Naive thymus-derived CD4-positive, alpha-beta T cell (primary cell): ENCODE measurements at regions not wholly inside any gene's neighbourhood (a gene's known extent, or its start where the extent isn't known, plus 50 kb on each side); places are given as distances from the start of the nearest gene placed in this dataset.
"Not testable (repeated sequence)": the region's sequence is repeated elsewhere in the genome, so short reads cannot be mapped to it uniquely, and the experiment has no call there.

Source experiments
- ATAC-seq: fragments of 150-1000 bp; cut with Tn5 transposase; 2 replicates; pipeline ENCODE4 v1.10.0; 2021; ENCODE audit warnings: mild to moderate bottlenecking, moderate library complexity
- CTCF ChIA-PET: fragments of 350-600 bp; sonication (Branson Sonifier 250); formaldehyde crosslinking; loops from one replicate; lab custom pipeline; 2021; ENCODE audit warnings: antibody characterized with exemption; lab: Charles Lee
- POLR2A ChIA-PET: fragments of 350-600 bp; sonication (Branson Sonifier 250); formaldehyde crosslinking; loops from one replicate; lab custom pipeline; 2021; ENCODE audit warnings: antibody characterized with exemption, inconsistent platforms; lab: Charles Lee
- DNase-seq, 9 donors: peaks; one replicate each; pipeline versions ENCODE4 v3.0.0 to v3.0.0-alpha.2; 2020 to 2022; ENCODE audit warnings: mixed read lengths in 1 of 9
- H3K27ac ChIP-seq: one replicate; pipeline ENCODE4 v1.7.0; 2013; ENCODE audit warnings: mild to moderate bottlenecking, low read depth, low read length, moderate library complexity
- H3K27me3 ChIP-seq, 2 donors: one replicate each; pipeline ENCODE4 v1.7.0; 2013; ENCODE audit warnings: low read length in 2 of 2, mild to moderate bottlenecking in 2 of 2, moderate library complexity in 2 of 2; ENCODE audit not compliant: control insufficient read depth in 2 of 2, insufficient read depth in 2 of 2
- H3K36me3 ChIP-seq, 3 experiments: 1 replicate in 2 of 3; 2 replicates in 1 of 3; pipeline ENCODE4 v1.7.0; 2013; ENCODE audit warnings: low read length in 3 of 3, mild to moderate bottlenecking in 3 of 3, moderate library complexity in 1 of 3; ENCODE audit not compliant: insufficient read depth in 3 of 3, control insufficient read depth in 2 of 3
- H3K4me1 ChIP-seq, 2 donors: one replicate each; pipeline ENCODE4 v1.7.0; 2013; ENCODE audit warnings: low read length in 2 of 2, mild to moderate bottlenecking in 2 of 2, moderate library complexity in 1 of 2; ENCODE audit not compliant: control insufficient read depth in 2 of 2, insufficient read depth in 2 of 2
- H3K4me3 ChIP-seq: 2 replicates; pipeline ENCODE4 v1.7.0; 2013; ENCODE audit warnings: mild to moderate bottlenecking, low read length
- H3K9me3 ChIP-seq, 3 experiments: 1 replicate in 2 of 3; 2 replicates in 1 of 3; pipeline ENCODE4 v1.7.0; 2013; ENCODE audit warnings: low read length in 3 of 3; ENCODE audit not compliant: control insufficient read depth in 2 of 3
- H3K27ac Mint-ChIP-seq, 9 donors: one replicate each; pipeline ENCODE4 v1.8.0; 2020 to 2022; ENCODE audit warnings: mixed read lengths in 9 of 9, mild to moderate bottlenecking in 8 of 9, moderate library complexity in 5 of 9, inconsistent platforms in 2 of 9
- H3K27me3 Mint-ChIP-seq, 5 donors: one replicate each; pipeline ENCODE4 v1.8.0; 2021 to 2022; ENCODE audit warnings: mixed read lengths in 5 of 5, mild to moderate bottlenecking in 1 of 5
- H3K36me3 Mint-ChIP-seq, 5 donors: one replicate each; pipeline ENCODE4 v1.8.0; 2020 to 2022; ENCODE audit warnings: mixed read lengths in 5 of 5, mild to moderate bottlenecking in 3 of 5, inconsistent platforms in 1 of 5
- H3K4me1 Mint-ChIP-seq, 7 donors: one replicate each; pipeline ENCODE4 v1.8.0; 2020 to 2022; ENCODE audit warnings: mixed read lengths in 7 of 7, mild to moderate bottlenecking in 3 of 7, inconsistent platforms in 1 of 7
- H3K4me3 Mint-ChIP-seq, 10 donors: one replicate each; pipeline ENCODE4 v1.8.0; 2020 to 2022; ENCODE audit warnings: mild to moderate bottlenecking in 10 of 10, mixed read lengths in 10 of 10, moderate library complexity in 6 of 10, inconsistent platforms in 2 of 10
- H3K9me3 Mint-ChIP-seq, 11 donors: one replicate each; pipeline ENCODE4 v1.8.0; 2020 to 2022; ENCODE audit warnings: mixed read lengths in 11 of 11, mild to moderate bottlenecking in 4 of 11, inconsistent platforms in 1 of 11, moderate library complexity in 1 of 11
- intact Hi-C, 2 donors: fragments of 100-400 bp; cut with micrococcal nuclease; formaldehyde crosslinking; loops; one replicate each; pipeline ENCODE4 v1.15.1; 2023

DNA sequence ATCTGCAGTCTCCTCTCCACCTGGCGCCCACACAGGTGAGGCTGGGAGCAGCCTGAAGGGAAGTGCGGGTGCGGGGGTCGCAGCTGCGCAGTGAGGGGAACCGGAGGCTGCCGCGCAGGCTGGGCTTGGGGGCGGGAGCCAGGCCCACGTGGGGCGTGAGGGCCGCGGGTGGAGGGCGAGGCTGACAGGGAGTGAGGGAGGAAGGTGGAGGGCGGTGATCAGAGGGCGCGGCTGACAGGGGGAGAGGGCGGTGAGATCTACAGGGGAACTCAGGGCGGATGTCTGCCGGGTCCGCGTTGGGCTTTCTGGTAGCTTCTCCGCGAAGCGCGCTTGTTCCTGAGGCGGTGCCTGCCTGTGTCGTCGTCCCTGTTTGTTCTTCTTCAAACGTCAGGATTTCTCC is 414.4 kb upstream of the NDN start:
- not testable (repeated sequence) for DNase-seq

DNA sequence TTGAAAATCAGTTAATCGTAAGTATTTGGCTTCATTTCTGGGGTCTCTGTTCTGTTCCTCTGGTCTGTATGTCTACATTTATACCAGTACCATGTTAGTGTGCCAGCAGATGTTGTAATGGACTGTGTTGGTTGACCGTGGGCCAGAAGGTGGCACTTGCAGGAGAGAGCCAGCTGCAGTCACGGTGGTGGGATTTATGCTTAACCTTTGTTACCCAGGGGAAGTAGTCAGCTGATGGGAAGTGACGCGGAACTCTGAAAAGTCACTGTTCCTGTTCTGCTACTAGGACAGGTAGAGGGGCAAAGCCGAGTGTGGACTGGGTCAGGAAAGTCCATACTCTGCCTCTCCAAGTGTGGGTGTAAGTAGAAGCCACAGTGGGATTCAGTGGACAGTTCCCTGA is 420.4 kb upstream of the NDN start:
- H3K4me3 ChIP-seq, H3K36me3 ChIP-seq, H3K27ac Mint-ChIP-seq, H3K4me1 ChIP-seq, H3K27ac ChIP-seq, POLR2A ChIA-PET, intact Hi-C loops, H3K4me1 Mint-ChIP-seq, CTCF ChIA-PET, DNase-seq, H3K9me3 ChIP-seq, H3K36me3 Mint-ChIP-seq, ATAC-seq, H3K27me3 Mint-ChIP-seq, H3K4me3 Mint-ChIP-seq, H3K27me3 ChIP-seq: not testable (repeated sequence)
- H3K9me3 Mint-ChIP-seq: peaks cover 0 to 26% (median 11%) of the 10 kb centered on the region in 11 donors

More for the DNA sequence above, 414.4 kb upstream of the NDN start:
- ATAC-seq, H3K27ac Mint-ChIP-seq, H3K36me3 ChIP-seq, H3K4me1 Mint-ChIP-seq, H3K4me3 Mint-ChIP-seq, H3K36me3 Mint-ChIP-seq, H3K4me3 ChIP-seq, H3K9me3 ChIP-seq, intact Hi-C loops, H3K27ac ChIP-seq, H3K27me3 ChIP-seq, H3K27me3 Mint-ChIP-seq, H3K4me1 ChIP-seq, POLR2A ChIA-PET, CTCF ChIA-PET: not testable (repeated sequence)
- H3K9me3 Mint-ChIP-seq: peaks cover 0 to 11% (median 5%) of the 10 kb centered on the region in 11 donors

DNA sequence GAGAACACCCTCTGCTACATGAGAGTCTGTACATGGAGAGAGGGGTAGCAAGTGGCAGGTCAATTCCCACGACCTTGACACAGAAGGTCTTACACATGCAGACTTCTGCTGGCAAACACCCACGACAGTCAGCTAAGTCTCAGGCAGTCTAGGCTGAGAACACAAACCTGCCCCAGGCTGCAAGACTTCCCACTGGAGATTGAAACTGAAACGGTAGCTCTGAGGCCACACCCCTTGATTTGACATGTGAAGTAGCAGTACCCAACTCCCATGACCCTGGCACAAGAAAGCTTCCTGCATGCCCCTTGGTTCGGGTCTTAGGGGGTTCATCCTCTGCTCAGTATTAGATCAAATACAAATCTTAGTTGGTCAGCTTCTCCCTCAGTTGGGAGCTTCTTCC is 420.8 kb upstream of the NDN start:
- H3K27ac ChIP-seq, DNase-seq, CTCF ChIA-PET, H3K4me3 Mint-ChIP-seq, H3K4me1 Mint-ChIP-seq, H3K27ac Mint-ChIP-seq, H3K4me3 ChIP-seq, intact Hi-C loops, H3K27me3 Mint-ChIP-seq, H3K27me3 ChIP-seq, H3K36me3 ChIP-seq, ATAC-seq, H3K36me3 Mint-ChIP-seq, H3K9me3 ChIP-seq, POLR2A ChIA-PET, H3K4me1 ChIP-seq: not testable (repeated sequence)
- peaks cover 0 to 26% (median 11%) of the 10 kb centered on the region in 11 donors for H3K9me3 Mint-ChIP-seq

DNA sequence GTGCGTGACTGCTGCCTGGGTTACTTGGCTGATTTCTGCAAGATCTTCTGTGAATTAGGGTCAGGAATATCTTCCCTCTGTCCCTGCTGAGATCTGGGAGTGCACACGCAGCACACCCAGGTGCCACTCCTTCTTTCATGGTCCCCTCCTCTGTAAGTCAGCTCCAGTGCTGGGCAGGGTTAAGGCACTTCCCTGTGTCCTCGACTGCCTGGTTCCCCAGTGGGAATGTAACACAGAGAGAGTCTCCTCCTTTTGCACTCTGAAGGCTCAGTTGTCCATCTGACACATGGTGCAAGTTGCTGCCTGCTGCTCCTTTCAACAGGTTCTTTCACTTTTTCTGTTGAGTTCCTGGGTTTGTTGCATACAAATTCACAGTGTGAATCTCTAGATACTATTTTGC is 421.2 kb upstream of the NDN start:
- ATAC-seq, intact Hi-C loops, H3K27me3 ChIP-seq, H3K27ac Mint-ChIP-seq, POLR2A ChIA-PET, H3K36me3 Mint-ChIP-seq, H3K4me1 ChIP-seq, H3K27me3 Mint-ChIP-seq, H3K36me3 ChIP-seq, H3K4me3 ChIP-seq, H3K9me3 ChIP-seq, CTCF ChIA-PET, H3K27ac ChIP-seq, H3K4me1 Mint-ChIP-seq, H3K4me3 Mint-ChIP-seq, DNase-seq: not testable (repeated sequence)
- H3K9me3 Mint-ChIP-seq: peaks cover 0 to 26% (median 14%) of the 10 kb centered on the region in 11 donors

DNA sequence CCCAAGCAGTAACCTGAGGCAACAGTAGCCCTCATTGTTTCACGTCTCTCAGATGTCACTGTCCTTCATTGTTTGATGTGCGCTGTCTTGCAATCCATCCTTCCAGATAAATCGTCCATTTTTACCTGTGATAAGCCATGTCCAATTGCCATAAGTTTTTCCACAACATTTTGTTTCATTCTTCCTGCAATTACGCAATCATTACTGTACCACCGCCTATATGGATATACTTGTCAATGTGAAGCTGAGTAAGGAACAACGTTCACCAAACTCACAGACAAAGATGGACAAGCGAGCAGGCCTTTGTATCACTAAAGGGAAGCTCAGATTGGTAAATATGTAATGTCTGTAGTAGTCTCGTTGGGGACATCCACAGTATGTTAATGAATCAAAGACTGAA is 452.5 kb upstream of the NDN start:
- H3K27me3 ChIP-seq, H3K4me1 Mint-ChIP-seq, H3K9me3 Mint-ChIP-seq, H3K36me3 ChIP-seq, DNase-seq, POLR2A ChIA-PET, ATAC-seq, H3K4me3 Mint-ChIP-seq, H3K27me3 Mint-ChIP-seq, H3K36me3 Mint-ChIP-seq, H3K4me1 ChIP-seq, H3K4me3 ChIP-seq, H3K27ac ChIP-seq, H3K9me3 ChIP-seq, CTCF ChIA-PET, intact Hi-C loops, H3K27ac Mint-ChIP-seq: not testable (repeated sequence)

DNA sequence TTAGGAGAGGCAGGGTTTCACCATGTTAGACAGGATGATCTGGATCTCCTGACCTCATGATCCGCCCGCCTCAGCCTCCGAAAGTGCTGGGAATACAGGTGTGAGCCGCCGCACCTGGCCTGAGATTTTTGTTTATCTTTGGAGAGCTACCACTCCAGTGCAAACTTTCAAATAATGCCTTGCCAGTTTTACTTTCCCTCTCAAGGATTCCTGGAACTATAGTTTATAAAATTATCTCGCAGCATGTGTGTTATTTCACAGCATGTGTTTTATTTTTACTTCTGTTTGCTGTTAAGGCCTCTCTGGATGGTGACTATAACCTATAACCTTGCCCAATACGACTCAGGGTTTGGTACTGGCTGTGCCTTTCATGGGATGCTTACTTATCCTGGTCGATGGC is 458.0 kb upstream of the NDN start:
- ATAC-seq: not testable (repeated sequence)

DNA sequence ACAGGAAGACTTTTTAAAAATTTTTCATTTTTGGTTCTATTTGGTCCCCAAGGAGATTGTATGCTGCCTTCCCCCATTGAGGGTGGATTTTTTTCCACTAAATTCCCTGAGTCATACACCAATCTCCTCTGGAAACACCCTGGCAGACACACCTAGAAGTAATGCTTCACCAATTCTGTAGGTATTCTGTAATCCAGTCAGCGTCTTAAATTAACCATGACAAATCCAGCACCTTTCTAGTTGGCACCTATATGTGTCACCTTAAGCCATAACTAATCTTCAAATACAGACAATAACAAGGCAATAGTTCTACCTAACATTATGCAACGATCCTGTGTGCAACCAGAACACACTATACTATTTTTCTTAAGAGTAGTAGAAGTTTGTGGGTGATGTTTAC is 459.1 kb upstream of the NDN start:
- H3K27ac Mint-ChIP-seq: no peak overlapping the region
- H3K36me3 ChIP-seq: no peaks in the 10 kb centered on the region
- no peaks in the 10 kb centered on the region for H3K27me3 ChIP-seq
- H3K4me3 Mint-ChIP-seq: no peak overlapping the region
- H3K9me3 Mint-ChIP-seq: peaks cover 0 to 9% (median 2%) of the 10 kb centered on the region in 11 donors
- H3K4me1 Mint-ChIP-seq: peaks cover 0 to 2% (median 0%) of the 10 kb centered on the region in 7 donors
- ChIA-PET CTCF (no interaction called here), POLR2A (no interaction called here)
- no peaks in the 10 kb centered on the region for H3K27me3 Mint-ChIP-seq
- intact Hi-C loops: no loop called here
- H3K36me3 Mint-ChIP-seq: no peaks in the 10 kb centered on the region
- DNase-seq (no peak), ATAC-seq (no peak)
- no peaks in the 10 kb centered on the region for H3K9me3 ChIP-seq
- H3K27ac ChIP-seq: no peak overlapping the region
- no peaks in the 10 kb centered on the region for H3K4me1 ChIP-seq
- H3K4me3 ChIP-seq: no peak overlapping the region

More for the DNA sequence above, 458.0 kb upstream of the NDN start:
- H3K27me3 ChIP-seq, DNase-seq, H3K4me1 ChIP-seq, H3K36me3 ChIP-seq, intact Hi-C loops, H3K4me3 ChIP-seq, H3K9me3 ChIP-seq, H3K36me3 Mint-ChIP-seq, H3K27ac Mint-ChIP-seq, POLR2A ChIA-PET, CTCF ChIA-PET, H3K4me1 Mint-ChIP-seq, H3K27ac ChIP-seq, H3K4me3 Mint-ChIP-seq, H3K27me3 Mint-ChIP-seq: not testable (repeated sequence)
- H3K9me3 Mint-ChIP-seq: peaks cover 0 to 13% (median 2%) of the 10 kb centered on the region in 11 donors
